ENCODE measurements at regions not wholly inside any gene's neighbourhood (a gene's known extent, or its start where the extent isn't known, plus 50 kb on each side); places are given as distances from the start of the nearest gene placed in this dataset.

DNA sequence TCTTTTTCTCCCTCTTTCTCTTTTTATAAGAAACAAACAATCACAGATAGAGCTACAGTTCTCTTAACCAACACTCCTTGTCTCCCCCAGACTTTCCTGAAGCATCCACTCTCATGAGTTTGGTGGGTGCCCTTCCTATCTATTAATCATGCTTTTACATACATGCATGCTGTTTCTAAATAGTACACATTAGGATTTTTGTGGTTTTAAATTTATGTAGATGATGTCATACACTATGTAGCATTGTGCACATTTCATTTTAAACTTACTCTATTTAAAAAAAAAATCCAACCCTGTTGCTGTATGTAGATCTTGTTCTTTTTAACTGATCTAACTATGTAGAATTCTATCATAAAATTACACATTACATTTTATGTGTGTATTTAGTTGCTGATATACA is 104.3 kb upstream of the MRPS22 start:
- Histone ChIP-seq H3K9me3 (replicated peaks; ENCODE audit: control insufficient read depth, insufficient read depth, low read depth, low read length) (no peaks in the 10 kb centered on the region), H3K36me3 (ENCODE audit: control insufficient read depth, insufficient read depth, low read length) (no peaks in the 10 kb centered on the region), H4K20me1 (replicated peaks; ENCODE audit: control insufficient read depth, insufficient read depth, low read length) (no peaks in the 10 kb centered on the region), H3K9me1 (ENCODE audit: control insufficient read depth, insufficient read depth, low read length) (no peaks in the 10 kb centered on the region), H3K27ac (ENCODE audit: extremely low read depth, low read depth, low read length) (no peak overlapping the region), H3K4me1 (replicated peaks in 1 of 2; ENCODE audit: control insufficient read depth in 2 of 2, insufficient read depth in 2 of 2, low read length in 2 of 2) (peaks cover 0 to 11% of the 10 kb centered on the region in 2 experiments; a peak in 3 of 5 replicates), H3K4me3 (no peak overlapping the region), H3K27me3 (ENCODE audit: control insufficient read depth in 2 of 2, insufficient read depth in 2 of 2, low read length in 2 of 2) (no peaks in the 10 kb centered on the region), H3K4me2 (ENCODE audit: insufficient read depth, low read length) (no peak overlapping the region), H2AFZ (ENCODE audit: low read depth, low read length) (no peak overlapping the region), H3K79me2 (ENCODE audit: control insufficient read depth, insufficient read depth, low read length) (no peaks in the 10 kb centered on the region), H3K9ac (ENCODE audit: insufficient read depth in 1 of 2, low read depth in 2 of 2, low read length in 2 of 2) (no peak overlapping the region)
- CTCF ChIA-PET (ENCODE audit: low intra/inter-chr PET ratio), result no interaction called here
- intact Hi-C loops (cut with micrococcal nuclease) (no loop called here), in situ Hi-C loops (cut with MboI) (no loop called here)
- BruUV-seq (replicated peaks), result no TSS peak
- ATAC-seq (no peak), DNase-seq (ENCODE audit: extremely low read depth in 1 of 4, low spot score in 3 of 4) (no peak), FAIRE-seq (no peak)
- POLR2A ChIA-PET, result interaction anchor here (1.5 kb wide), 1 partner anchor 18 kb away, joined by 3 read pairs; no protein-coding TSS in a partner anchor
- TF ChIP-seq ETV6 (IDR thresholded peaks at IDR 0.05; ENCODE audit: borderline replicate concordance in 1 of 2, low read depth in 2 of 2, low read length in 1 of 2) (no peak), ETV6 (CRISPR knock-in tag; IDR thresholded peaks at IDR 0.05; ENCODE audit: borderline replicate concordance) (no peak), ZC3H8 (IDR thresholded peaks at IDR 0.05) (no peak), CAMTA2 (CRISPR knock-in tag; conservative IDR thresholded peaks at IDR 0.05) (no peak), ZNF316 (IDR thresholded peaks at IDR 0.05) (no peak), KLF6 (CRISPR knock-in tag; IDR thresholded peaks at IDR 0.05; ENCODE audit: borderline replicate concordance) (no peak), SREBF2 (CRISPR knock-in tag; IDR thresholded peaks at IDR 0.05) (no peak), MECOM (CRISPR knock-in tag; IDR thresholded peaks at IDR 0.05) (no peak)

DNA sequence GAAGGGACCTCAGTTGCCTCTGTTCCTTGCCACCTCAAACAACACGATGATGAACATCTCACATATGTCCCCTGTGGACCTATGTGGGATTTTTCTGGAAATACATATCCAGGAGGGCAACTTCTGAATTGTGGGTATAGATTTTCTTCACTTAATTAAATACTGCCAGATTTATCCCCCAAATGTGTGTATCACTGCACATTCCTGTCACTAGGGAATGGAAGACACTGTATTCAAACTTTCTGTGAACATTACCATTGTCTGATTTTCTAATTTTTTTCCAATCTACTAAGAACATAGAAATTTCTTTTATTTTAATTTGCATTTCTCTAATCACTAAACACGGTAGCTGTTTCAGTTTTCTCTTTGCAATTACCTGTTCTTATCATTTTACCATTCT is 102.0 kb upstream of the MRPS22 start:
- intact Hi-C loops (cut with micrococcal nuclease), result no loop called here
- in situ Hi-C loops (cut with MboI), result no loop called here
- Histone ChIP-seq H3K27me3 (ENCODE audit: control insufficient read depth in 2 of 2, insufficient read depth in 2 of 2, low read length in 2 of 2) (no peaks in the 10 kb centered on the region), H3K27ac (ENCODE audit: extremely low read depth, low read depth, low read length) (no peak overlapping the region), H3K4me1 (replicated peaks in 1 of 2; ENCODE audit: control insufficient read depth in 2 of 2, insufficient read depth in 2 of 2, low read length in 2 of 2) (peaks cover 0 to 11% of the 10 kb centered on the region in 2 experiments; a peak in 3 of 5 replicates), H3K9me1 (ENCODE audit: control insufficient read depth, insufficient read depth, low read length) (no peaks in the 10 kb centered on the region), H3K9ac (ENCODE audit: insufficient read depth in 1 of 2, low read depth in 2 of 2, low read length in 2 of 2) (no peak overlapping the region), H3K9me3 (replicated peaks; ENCODE audit: control insufficient read depth, insufficient read depth, low read depth, low read length) (no peaks in the 10 kb centered on the region), H3K79me2 (ENCODE audit: control insufficient read depth, insufficient read depth, low read length) (no peaks in the 10 kb centered on the region), H3K4me2 (ENCODE audit: insufficient read depth, low read length) (no peak overlapping the region), H2AFZ (ENCODE audit: low read depth, low read length) (no peak overlapping the region), H4K20me1 (replicated peaks; ENCODE audit: control insufficient read depth, insufficient read depth, low read length) (no peaks in the 10 kb centered on the region), H3K4me3 (no peak overlapping the region), H3K36me3 (ENCODE audit: control insufficient read depth, insufficient read depth, low read length) (no peaks in the 10 kb centered on the region)
- DNase-seq (ENCODE audit: extremely low read depth in 1 of 4, low spot score in 3 of 4), result no peak
- ChIA-PET CTCF (ENCODE audit: low intra/inter-chr PET ratio) (no interaction called here), POLR2A (no interaction called here)
- FAIRE-seq, result no peak
- no peak for ATAC-seq
- no TSS peak for BruUV-seq (replicated peaks)
- WGBS (ENCODE audit: insufficient coverage, low coverage, missing lambda C conversion rate), result 24% methylated on average over 2 of the region's 2 CpGs
- TF ChIP-seq HNRNPLL (IDR thresholded peaks at IDR 0.05; ENCODE audit: low read depth, low read length, poor library complexity, severe bottlenecking) (no peak), ZNF408 (CRISPR knock-in tag; IDR thresholded peaks at IDR 0.05; ENCODE audit: low read depth) (no peak), ZFPM2 (CRISPR knock-in tag; IDR thresholded peaks at IDR 0.05) (no peak), RHOXF2B (CRISPR knock-in tag; conservative IDR thresholded peaks at IDR 0.05) (no peak), THRA (IDR thresholded peaks at IDR 0.05) (no peak), PHB (CRISPR knock-in tag; IDR thresholded peaks at IDR 0.05) (no peak), STAT5B (CRISPR knock-in tag; IDR thresholded peaks at IDR 0.05) (no peak)
- TF ChIP-seq, protein P1, sequence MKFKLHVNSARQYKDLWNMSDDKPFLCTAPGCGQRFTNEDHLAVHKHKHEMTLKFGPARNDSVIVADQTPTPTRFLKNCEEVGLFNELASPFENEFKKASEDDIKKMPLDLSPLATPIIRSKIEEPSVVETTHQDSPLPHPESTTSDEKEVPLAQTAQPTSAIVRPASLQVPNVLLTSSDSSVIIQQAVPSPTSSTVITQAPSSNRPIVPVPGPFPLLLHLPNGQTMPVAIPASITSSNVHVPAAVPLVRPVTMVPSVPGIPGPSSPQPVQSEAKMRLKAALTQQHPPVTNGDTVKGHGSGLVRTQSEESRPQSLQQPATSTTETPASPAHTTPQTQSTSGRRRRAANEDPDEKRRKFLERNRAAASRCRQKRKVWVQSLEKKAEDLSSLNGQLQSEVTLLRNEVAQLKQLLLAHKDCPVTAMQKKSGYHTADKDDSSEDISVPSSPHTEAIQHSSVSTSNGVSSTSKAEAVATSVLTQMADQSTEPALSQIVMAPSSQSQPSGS (CRISPR knock-in tag; IDR thresholded peaks at IDR 0.05), result no peak
- TF ChIP-seq, protein P2, sequence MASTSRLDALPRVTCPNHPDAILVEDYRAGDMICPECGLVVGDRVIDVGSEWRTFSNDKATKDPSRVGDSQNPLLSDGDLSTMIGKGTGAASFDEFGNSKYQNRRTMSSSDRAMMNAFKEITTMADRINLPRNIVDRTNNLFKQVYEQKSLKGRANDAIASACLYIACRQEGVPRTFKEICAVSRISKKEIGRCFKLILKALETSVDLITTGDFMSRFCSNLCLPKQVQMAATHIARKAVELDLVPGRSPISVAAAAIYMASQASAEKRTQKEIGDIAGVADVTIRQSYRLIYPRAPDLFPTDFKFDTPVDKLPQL (IDR thresholded peaks at IDR 0.05; ENCODE audit: extremely low read depth, insufficient read length), result no peak
